HG02938 (cell line): ENCODE measurements at regions not wholly inside any gene's neighbourhood (a gene's known extent, or its start where the extent isn't known, plus 50 kb on each side); places are given as distances from the start of the nearest gene placed in this dataset.
"Not testable (repeated sequence)": the region's sequence is repeated elsewhere in the genome, so short reads cannot be mapped to it uniquely, and the experiment has no call there.

Source experiments
- ATAC-seq: cut with Tn5 transposase; IDR thresholded peaks from one replicate; pipeline ENCODE4 v1.9.1; 2021; ENCODE audit warnings: mild to moderate bottlenecking, moderate library complexity; ENCODE audit not compliant: unreplicated experiment

GRCh38 chr12:75766263-75767160 lies 255.1 kb upstream of the KRR1 start:
- no peak for ATAC-seq

- no peak for ATAC-seq
These were observed 254.0 kb upstream of the KRR1 start for GRCh38 chr12:75765170-75766059.

- ATAC-seq = no peak
These were observed 252.9 kb upstream of the KRR1 start for GRCh38 chr12:75764091-75764841.

DNA sequence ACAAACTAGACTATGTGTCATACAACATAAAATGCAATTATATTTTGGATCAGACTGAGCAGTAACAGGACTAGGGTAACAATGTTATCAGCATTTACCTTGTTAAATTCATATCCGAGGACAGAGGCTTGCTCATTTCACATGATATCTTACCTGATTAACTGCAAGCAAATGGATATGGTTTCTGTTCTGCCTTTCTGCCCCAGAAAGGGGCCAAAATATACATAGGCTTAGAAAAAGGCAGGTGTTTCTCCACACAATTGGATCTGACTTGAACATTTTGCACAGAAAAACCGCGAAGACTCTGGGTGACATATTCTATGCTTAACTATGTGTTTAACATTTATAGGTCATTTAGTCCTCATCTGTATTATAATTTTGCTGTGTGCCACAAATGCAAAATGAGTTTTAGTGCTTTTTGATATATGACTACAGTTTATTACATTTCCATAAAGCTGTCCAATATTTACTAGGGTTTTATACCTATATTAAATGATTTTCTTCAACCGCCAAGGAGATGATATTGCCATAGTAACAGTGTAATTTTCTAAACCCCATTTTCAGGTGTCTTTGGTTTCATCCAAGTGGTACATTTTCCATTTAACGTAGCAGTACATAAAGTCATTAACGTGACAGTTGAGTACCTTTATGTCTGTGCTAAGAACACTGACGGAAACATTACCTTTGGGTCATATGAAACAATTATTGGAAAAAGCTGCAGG lies 249.3 kb upstream of the KRR1 start:
- ATAC-seq = no peak

DNA sequence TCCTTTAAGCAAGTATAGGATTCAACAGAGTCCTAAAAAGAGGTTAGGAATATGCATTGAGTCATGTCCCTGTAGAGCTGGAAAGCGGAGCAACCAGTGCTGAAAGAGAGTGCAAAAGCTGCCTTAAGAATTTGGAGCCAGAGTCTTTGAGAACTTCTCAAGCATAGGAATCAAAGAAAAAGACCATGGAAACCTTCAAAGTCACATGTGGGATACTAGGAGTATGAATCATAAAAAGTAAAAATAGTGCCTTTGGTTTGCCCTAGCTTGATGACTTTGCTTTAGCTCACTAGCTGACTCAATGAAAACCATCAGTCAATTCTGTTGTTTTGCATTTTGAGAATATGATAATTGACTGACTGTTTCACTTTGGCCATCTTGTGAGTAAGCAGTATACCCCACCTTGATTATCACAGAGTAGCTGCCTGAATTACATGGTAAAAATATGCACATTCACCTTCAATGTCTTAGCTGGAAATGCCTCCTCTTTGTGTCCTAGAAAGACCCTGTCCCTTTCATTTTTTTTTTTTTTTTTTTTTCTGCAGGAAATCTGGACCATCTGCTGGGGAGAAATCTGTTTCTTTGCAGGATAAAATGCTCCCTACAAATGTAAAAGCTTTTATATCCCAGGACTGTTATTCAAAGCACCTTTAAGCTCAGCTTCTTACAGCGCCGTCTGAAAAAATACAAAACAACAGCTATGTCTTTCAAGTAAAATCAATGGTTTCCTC lies 248.6 kb upstream of the KRR1 start:
- no peak for ATAC-seq

- ATAC-seq = no peak
These were observed 247.8 kb upstream of the KRR1 start for GRCh38 chr12:75759196-75759595.

DNA sequence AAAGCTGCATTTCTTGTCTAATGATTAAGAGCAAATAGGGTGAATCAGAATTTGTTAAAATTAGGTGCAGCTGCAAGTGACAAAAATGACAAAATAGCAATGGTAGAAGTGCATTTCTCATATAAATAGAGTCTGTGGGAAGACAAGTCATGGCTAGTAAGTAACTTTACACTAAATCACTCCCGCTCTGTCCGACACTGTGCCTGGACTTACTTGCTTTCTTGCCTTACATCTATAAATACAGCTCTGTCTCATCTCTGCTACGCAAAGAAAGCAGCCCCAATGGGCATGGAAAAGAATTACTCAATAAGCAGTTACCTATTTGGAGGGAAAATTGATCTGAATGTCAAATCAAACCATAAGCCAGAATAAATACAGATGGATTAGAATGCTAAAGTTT lies 245.4 kb upstream of the KRR1 start:
- ATAC-seq = no peak

GRCh38 chr12:75756111-75756510 lies 244.7 kb upstream of the KRR1 start:
- ATAC-seq = no peak

DNA sequence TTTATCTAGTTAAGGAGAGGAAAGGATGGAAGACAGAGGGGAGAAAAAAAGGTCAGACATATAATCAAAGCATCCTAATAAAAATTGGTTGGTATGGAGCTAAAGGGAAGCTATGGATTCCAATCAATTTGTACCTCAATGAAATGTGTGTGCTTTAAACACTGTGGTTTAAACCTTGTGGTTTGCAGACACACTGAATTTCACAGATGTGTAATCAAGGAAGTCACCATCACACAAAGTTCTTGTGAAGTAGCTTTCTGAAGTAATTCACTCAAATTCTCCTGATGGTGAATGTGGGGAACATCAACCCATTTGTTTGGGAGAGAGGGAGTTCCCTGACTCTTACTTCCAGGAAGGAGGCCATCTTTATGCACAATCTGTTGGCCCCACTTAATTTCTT lies 243.3 kb upstream of the KRR1 start:
- no peak for ATAC-seq

GRCh38 chr12:75754141-75754540 lies 242.7 kb upstream of the KRR1 start:
- ATAC-seq = no peak

- ATAC-seq = no peak
These were observed 240.5 kb upstream of the KRR1 start for GRCh38 chr12:75751769-75752471.

DNA sequence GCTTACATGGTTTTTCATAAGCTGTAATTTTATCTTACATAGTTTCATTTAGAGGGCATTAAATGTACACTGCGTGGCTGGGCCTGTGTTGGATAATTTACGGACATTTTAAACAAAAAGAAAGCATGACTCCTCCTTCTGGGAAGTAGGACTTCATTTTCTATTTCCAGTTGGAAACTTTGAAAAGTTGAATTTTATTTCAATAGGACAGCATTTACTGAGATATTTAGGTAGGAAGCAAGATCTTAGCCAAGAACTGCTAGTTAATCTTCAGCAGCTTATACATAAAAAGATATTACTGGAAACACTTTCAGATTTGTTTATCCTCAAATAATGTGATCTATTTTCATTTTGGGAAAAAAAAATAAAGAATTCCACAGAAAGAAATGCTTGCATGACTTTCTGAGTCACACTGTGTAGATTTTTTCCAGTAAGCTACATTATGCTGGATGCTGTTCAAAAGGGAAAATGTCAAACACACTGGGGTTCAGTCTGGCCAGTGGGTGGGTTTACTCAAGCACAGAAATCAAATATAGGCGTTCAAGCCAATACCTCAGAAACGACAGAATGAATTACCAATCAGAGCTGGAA lies 239.4 kb upstream of the KRR1 start:
- ATAC-seq = no peak

- not testable (repeated sequence) for ATAC-seq
These were observed 237.6 kb upstream of the KRR1 start for GRCh38 chr12:75748990-75749389.

DNA sequence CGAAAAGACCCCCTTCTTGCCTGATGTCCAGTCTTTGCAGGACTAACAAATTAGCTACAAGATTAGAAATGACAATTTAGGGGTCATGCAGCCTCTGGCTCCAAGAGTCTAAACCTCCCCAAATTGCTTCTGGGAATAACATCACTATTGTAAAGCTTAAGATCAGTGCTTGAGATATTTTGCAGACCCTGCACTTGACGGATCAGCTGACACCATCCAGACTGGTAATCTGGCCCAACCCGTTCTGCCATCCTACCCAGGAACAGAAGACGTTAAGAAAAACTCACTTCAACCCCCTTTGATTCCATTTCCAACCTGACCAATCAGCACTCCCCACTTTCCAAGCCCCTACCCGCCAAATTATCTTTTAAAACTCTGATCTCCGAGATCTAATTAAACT lies 236.7 kb upstream of the KRR1 start:
- no peak for ATAC-seq

- ATAC-seq = no peak
These were observed 236.2 kb upstream of the KRR1 start for GRCh38 chr12:75747572-75748021.

DNA sequence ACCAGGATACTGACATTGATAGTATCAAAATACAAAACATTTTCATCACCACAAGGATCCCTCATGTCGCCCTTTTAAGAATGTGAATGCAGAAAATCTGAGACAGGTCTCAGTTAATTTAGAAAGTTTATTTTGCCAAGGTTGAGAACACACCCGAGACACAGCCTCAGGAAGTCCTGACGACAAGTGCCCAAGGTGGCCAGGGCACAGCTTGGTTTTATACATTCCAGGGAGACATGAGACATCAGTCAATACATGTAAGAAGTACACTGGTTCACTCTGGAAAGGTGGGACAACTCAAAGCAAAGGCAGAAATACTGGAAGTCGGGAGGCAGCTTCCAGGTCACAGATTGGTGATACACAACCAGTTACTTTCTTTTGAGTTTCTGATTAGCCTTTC lies 235.2 kb upstream of the KRR1 start:
- no peak for ATAC-seq

DNA sequence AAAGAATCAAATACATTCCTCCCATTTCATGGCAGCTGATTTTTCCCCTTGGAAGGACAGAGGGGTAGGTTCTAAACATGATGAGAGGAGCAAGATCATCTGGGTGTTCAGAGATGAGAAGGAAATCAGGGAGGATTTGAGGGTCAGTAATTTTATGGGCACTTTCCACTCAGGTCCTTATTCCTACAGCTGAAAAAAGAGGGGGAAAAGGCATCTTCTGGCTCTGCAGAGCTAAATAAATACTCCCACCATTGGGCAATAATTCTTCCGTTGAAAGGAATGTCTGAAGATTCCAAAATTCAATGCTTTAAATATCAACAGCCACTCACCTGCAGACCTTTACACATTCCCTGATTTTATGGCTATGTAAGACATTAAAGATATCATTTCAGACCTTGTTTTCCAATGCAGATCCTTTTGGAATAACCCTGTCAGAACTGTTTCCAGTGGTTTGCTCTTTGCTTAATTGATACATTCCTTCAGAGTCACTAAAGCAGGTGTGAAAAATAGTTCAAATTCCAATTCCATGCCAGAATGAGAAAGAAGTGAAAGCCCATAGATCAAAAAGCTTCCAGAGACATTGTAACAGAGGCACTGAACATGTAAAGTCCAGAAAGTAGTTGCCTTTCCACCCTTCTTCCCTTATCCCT lies 233.3 kb upstream of the KRR1 start:
- no peak for ATAC-seq

DNA sequence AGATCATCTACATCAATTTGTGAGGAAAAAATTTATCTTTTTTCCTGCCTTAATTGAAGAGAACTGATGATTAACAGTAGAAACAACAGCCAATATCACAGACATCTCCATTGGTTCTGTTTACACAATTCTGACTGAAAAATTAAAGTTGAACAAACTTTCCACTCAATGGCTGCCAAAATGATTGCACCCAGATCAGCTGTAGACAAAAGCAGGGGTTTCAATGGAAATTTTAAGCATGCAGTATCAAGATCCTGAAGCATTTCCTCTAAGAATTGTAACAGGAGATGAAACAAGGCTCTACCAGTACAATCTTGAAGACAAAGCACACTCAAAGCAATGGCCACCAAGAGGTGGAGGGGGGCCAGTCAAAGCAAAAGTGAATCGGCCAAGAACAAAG lies 231.6 kb upstream of the KRR1 start:
- ATAC-seq = no peak
